ENCODE measurements at regions not wholly inside any gene's neighbourhood (a gene's known extent, or its start where the extent isn't known, plus 50 kb on each side); places are given as distances from the start of the nearest gene placed in this dataset.

DNA sequence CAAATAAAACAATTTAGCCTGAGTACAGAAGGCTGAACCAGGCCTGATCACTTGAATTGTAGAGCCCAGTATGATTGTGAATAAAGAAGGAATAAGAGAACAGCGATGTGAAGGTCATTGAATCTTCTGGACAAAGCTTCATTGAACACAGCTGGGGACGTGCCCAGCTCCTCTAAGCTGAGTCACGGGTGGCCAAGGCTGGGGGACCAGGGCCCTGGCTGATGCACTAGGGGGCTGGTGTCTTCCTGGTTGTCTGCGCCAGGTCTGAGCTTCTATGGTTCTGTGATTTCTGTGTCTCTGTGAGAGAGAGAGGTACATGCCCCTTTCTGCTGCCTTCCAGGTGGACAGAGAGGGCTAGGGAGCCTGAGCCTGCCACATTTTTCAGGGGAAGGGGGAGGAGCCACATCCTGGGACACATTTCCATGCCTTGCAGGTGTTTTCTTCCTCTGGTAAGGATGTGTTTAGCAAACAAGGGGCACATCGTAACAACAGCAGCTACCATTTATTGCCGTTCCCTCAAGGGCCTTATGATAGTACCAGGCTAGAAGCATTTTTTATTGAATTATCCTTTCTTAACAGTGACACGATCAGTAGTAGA lies 135.7 kb downstream of the C11orf91 start:
- Histone ChIP-seq H3K4ac (ENCODE audit: low read depth, low read length) (no peak overlapping the region), H3K56ac (ENCODE audit: insufficient read length, low read depth, low read length) (no peak overlapping the region), H4K91ac (ENCODE audit: insufficient read length, low read depth, low read length) (no peak overlapping the region), H3K4me1 (ENCODE audit: insufficient read depth, low read length) (no peaks in the 10 kb centered on the region), H3K9ac (ENCODE audit: extremely low read depth, insufficient read length, low read length) (no peak overlapping the region), H3K79me1 (ENCODE audit: insufficient read depth, low read depth, low read length, poor library complexity, severe bottlenecking) (no peaks in the 10 kb centered on the region), H3K23me2 (ENCODE audit: insufficient read length, low read depth, low read length, poor library complexity, severe bottlenecking) (no peaks in the 10 kb centered on the region), H3K18ac (ENCODE audit: insufficient read length, low read depth, low read length) (no peak overlapping the region), H3K9me3 (ENCODE audit: control insufficient read depth, low read depth, low read length) (no peaks in the 10 kb centered on the region), H3K14ac (ENCODE audit: insufficient read depth, low read length) (no peak overlapping the region), H3K27ac (ENCODE audit: insufficient read length, low read depth, low read length) (no peak overlapping the region), H3K4me2 (ENCODE audit: insufficient read depth, insufficient read length, low read length) (no peak overlapping the region), H2BK20ac (ENCODE audit: low read depth, low read length, poor library complexity, severe bottlenecking) (no peak overlapping the region), H2AFZ (ENCODE audit: low read length) (no peak overlapping the region), H3K79me2 (ENCODE audit: insufficient read depth, low read length) (no peaks in the 10 kb centered on the region), H2BK5ac (ENCODE audit: insufficient read length, low read length) (no peak overlapping the region), H3T11ph (ENCODE audit: low read length) (no peak overlapping the region), H2BK12ac (ENCODE audit: insufficient read length, low read depth, low read length) (no peak overlapping the region), H4K5ac (ENCODE audit: insufficient read length, low read depth, low read length) (no peak overlapping the region), H4K20me1 (ENCODE audit: control insufficient read depth, insufficient read depth, insufficient read length) (no peaks in the 10 kb centered on the region), H3K23ac (ENCODE audit: insufficient read length, low read depth, low read length) (no peak overlapping the region), H2BK120ac (ENCODE audit: low read depth, low read length, poor library complexity, severe bottlenecking) (no peak overlapping the region), H3K27me3 (ENCODE audit: insufficient read depth, low read length) (no peaks in the 10 kb centered on the region), H2BK15ac (ENCODE audit: low read depth, low read length) (no peak overlapping the region), H2AK5ac (ENCODE audit: insufficient read length, low read length) (no peak overlapping the region), H4K8ac (replicated peaks; ENCODE audit: insufficient read length, low read depth, low read length) (no peak overlapping the region)
- H3K36me3 Mint-ChIP-seq (ENCODE audit: insufficient read depth in 1 of 3, low read depth in 3 of 3), result no peaks in the 10 kb centered on the region; a peak in 1 of 7 replicates
- no peak overlapping the region; a peak in 1 of 7 replicates for H3K27ac Mint-ChIP-seq
- DNase-seq, result peak; percentile 45
- WGBS (ENCODE audit: extremely low coverage, insufficient read length, low lambda C conversion rate), result no CpG with 5 or more reads among the region's 7 CpGs
- no peak for TF ChIP-seq CTCF (conservative IDR thresholded peaks at IDR 0.05)
- peaks cover 18 to 20% of the 10 kb centered on the region in 2 experiments for H3K4me1 Mint-ChIP-seq
- no peaks in the 10 kb centered on the region; the same call in 1 of the 2 replicates for H3K27me3 Mint-ChIP-seq (ENCODE audit: low read depth)
- H3K4me3 Mint-ChIP-seq, result no peak overlapping the region
- H3K9me3 Mint-ChIP-seq, result no peaks in the 10 kb centered on the region
